Ovary (tissue), 7 donors: ENCODE measurements at regions not wholly inside any gene's neighbourhood (a gene's known extent, or its start where the extent isn't known, plus 50 kb on each side); places are given as distances from the start of the nearest gene placed in this dataset.

ENCODE experiments used
- DNase-seq, 5 donors: peaks; one replicate each; pipeline ENCODE4 v3.0.0-alpha.2; 2019 to 2020
- H3K27ac ChIP-seq, 2 donors: fragments of 200-600 bp; one replicate each; pipeline versions ENCODE4 v1.5.1 to v1.8.0; 2019 to 2022
- H3K27me3 ChIP-seq: fragments of 200-600 bp; one replicate; pipeline ENCODE4 v1.8.0; 2022
- H3K36me3 ChIP-seq: fragments of 200-600 bp; sonication (generic); one replicate; pipeline ENCODE4 v1.5.1; 2019
- H3K4me1 ChIP-seq: one replicate; pipeline ENCODE4 v1.8.1; 2013; ENCODE audit warnings: mild to moderate bottlenecking, moderate library complexity; ENCODE audit not compliant: insufficient read depth
- H3K4me3 ChIP-seq: fragments of 200-600 bp; sonication (generic); one replicate; pipeline ENCODE4 v1.5.1; 2017
- H3K9me3 ChIP-seq, 2 donors: fragments of 200-600 bp in 1 of 2; sonication (generic) in 1 of 2; one replicate each; pipeline versions ENCODE4 v1.5.1 to v1.8.1; 2013 to 2019; ENCODE audit warnings: mild to moderate bottlenecking in 1 of 2, moderate library complexity in 1 of 2
- CTCF ChIP-seq, 3 donors: fragments of 450-650 bp in 2 of 3; fragments of 200-600 bp in 1 of 3; IDR thresholded peaks; one replicate each; pipeline versions ENCODE4 v1.5.1 to v1.8.0; 2016 to 2022; ENCODE audit warnings: antibody characterized with exemption in 3 of 3, mild to moderate bottlenecking in 1 of 3
- EP300 ChIP-seq: sonication (generic); formaldehyde crosslinking; IDR thresholded peaks from one replicate; pipeline ENCODE4 v1.6.1; 2017; ENCODE audit warnings: antibody characterized with exemption
- POLR2A ChIP-seq: fragments of 450-650 bp; IDR thresholded peaks from one replicate; pipeline ENCODE4 v1.6.1; 2017; ENCODE audit warnings: antibody characterized with exemption, mild to moderate bottlenecking, moderate library complexity
- WGBS, 3 donors: extraction: QIAGEN DNeasy Blood & Tissue Kit in 1 of 3; methylation state at CpG; one replicate each; pipeline versions ENCODE4 v1.1.5 to v1.1.7; 2013 to 2017; 5-methylcytosine and 5-hydroxymethylcytosine counted together
- intact Hi-C, 4 donors: fragments of 100-400 bp; cut with DNase I; formaldehyde crosslinking; loops; one replicate each; pipeline versions ENCODE4 v1.11.0 to v1.15.1; 2022 to 2023
- donor health status: DM: no; HTN: no; CAD: no; lungs with moderate emphysema.
- donor health status: DM: no; HTN: no; CAD: no.
- donor health status: Bipolar disorder and iron deficiency.
- donor health status: DM: no; HTN: no; CAD: no.
- donor health status: DM: yes; HTN: yes; CAD: no.

- H3K4me1 ChIP-seq: no peaks in the 10 kb centered on the region
- intact Hi-C loops: no loop called here
- H3K27ac ChIP-seq: no peak overlapping the region
- H3K36me3 ChIP-seq: no peaks in the 10 kb centered on the region
- no peaks in the 10 kb centered on the region for H3K27me3 ChIP-seq
- H3K9me3 ChIP-seq: no peaks in the 10 kb centered on the region
- TF ChIP-seq CTCF (IDR thresholded peaks at IDR 0.05) (no peak), EP300 (no peak), POLR2A (no peak)
- no peak for DNase-seq
- no peak overlapping the region for H3K4me3 ChIP-seq
- WGBS, 3 donors: 23 to 34% (median 28%) methylated on average over 2 of the region's 2 CpGs
Observed at GRCh38 chr21:18603261-18603660, 199.7 kb upstream of the TMPRSS15 start.

GRCh38 chr21:18603980-18604379 is 200.4 kb upstream of the TMPRSS15 start:
- 73 to 82% (median 77%) methylated on average over 3 of the region's 3 CpGs for WGBS, 3 donors
- Histone ChIP-seq H3K27me3 (no peaks in the 10 kb centered on the region), H3K9me3 (no peaks in the 10 kb centered on the region), H3K4me3 (no peak overlapping the region), H3K4me1 (no peaks in the 10 kb centered on the region), H3K27ac (no peak overlapping the region), H3K36me3 (no peaks in the 10 kb centered on the region)
- intact Hi-C loops: no loop called here
- DNase-seq: no peak
- TF ChIP-seq EP300 (no peak), CTCF (IDR thresholded peaks at IDR 0.05) (no peak), POLR2A (no peak)

- H3K4me3 ChIP-seq: no peak overlapping the region
- intact Hi-C loops: no loop called here
Observed at GRCh38 chr21:18608226-18608625, 204.6 kb upstream of the TMPRSS15 start.

GRCh38 chr21:18614303-18614702 is 210.7 kb upstream of the TMPRSS15 start:
- H3K27me3 ChIP-seq: no peaks in the 10 kb centered on the region
- no peaks in the 10 kb centered on the region for H3K36me3 ChIP-seq
- H3K9me3 ChIP-seq: no peaks in the 10 kb centered on the region
- no peak for DNase-seq
- intact Hi-C loops: no loop called here
- H3K4me3 ChIP-seq: no peak overlapping the region
- TF ChIP-seq EP300 (no peak), POLR2A (no peak), CTCF (IDR thresholded peaks at IDR 0.05) (no peak)
- no peaks in the 10 kb centered on the region for H3K4me1 ChIP-seq
- WGBS, 3 donors: 88 to 92% (median 90%) methylated on average over 3 of the region's 3 CpGs
- no peak overlapping the region for H3K27ac ChIP-seq

More at GRCh38 chr21:18608226-18608625, 204.6 kb upstream of the TMPRSS15 start:
- 33 to 56% (median 45%) methylated on average over 1 of the region's 1 CpG for WGBS, 3 donors
- Histone ChIP-seq H3K9me3 (no peaks in the 10 kb centered on the region), H3K36me3 (no peaks in the 10 kb centered on the region), H3K27ac (no peak overlapping the region), H3K4me1 (no peaks in the 10 kb centered on the region), H3K27me3 (no peaks in the 10 kb centered on the region)
- no peak for TF ChIP-seq POLR2A
- no peak for TF ChIP-seq CTCF (IDR thresholded peaks at IDR 0.05)
- no peak for TF ChIP-seq EP300
- no peak for DNase-seq

GRCh38 chr21:18617291-18617690 is 213.7 kb upstream of the TMPRSS15 start:
- TF ChIP-seq EP300: no peak
- TF ChIP-seq POLR2A: no peak
- TF ChIP-seq CTCF (IDR thresholded peaks at IDR 0.05): no peak
- WGBS, 3 donors: 18 to 47% (median 20%) methylated on average over 3 of the region's 3 CpGs
- Histone ChIP-seq H3K27ac (no peak overlapping the region), H3K27me3 (no peaks in the 10 kb centered on the region), H3K4me1 (no peaks in the 10 kb centered on the region), H3K36me3 (no peaks in the 10 kb centered on the region), H3K4me3 (no peak overlapping the region), H3K9me3 (no peaks in the 10 kb centered on the region)
- intact Hi-C loops: no loop called here
- no peak for DNase-seq
